PC-9 (cell line): ENCODE measurements at regions not wholly inside any gene's neighbourhood (a gene's known extent, or its start where the extent isn't known, plus 50 kb on each side); places are given as distances from the start of the nearest gene placed in this dataset.

Experiments
- CTCF ChIP-seq: fragments of 200-600 bp; sonication (generic); conservative IDR thresholded peaks from 2 replicates; pipeline ENCODE4 v1.6.1; 2017; ENCODE audit warnings: mixed run types, antibody characterized with exemption, mild to moderate bottlenecking, moderate library complexity
- EZH2 ChIP-seq: fragments of 200-600 bp; sonication (generic); IDR thresholded peaks from 2 replicates; pipeline ENCODE4 v1.8.0; 2017; ENCODE audit warnings: antibody characterized with exemption, low read depth

DNA sequence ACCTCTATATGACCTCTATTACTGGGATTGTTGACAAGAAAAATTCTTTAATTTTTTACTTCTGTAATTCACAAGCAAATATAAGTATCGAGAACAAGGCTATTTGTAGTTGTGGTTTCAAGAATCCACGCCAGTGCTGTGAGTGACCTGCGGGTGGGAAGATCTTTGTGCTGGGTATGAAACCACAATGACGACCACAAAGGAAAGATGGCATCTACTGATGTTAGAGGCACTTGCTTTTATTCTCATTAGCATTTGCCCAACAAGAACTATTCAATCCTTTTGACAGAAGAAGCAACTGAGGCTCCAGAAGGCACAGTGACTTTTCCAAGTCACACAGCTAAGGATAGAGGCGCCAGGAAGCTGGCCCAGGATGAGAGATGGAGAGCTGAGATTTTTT, 1054.9 kb downstream of the TBC1D22A start:
- no peak for TF ChIP-seq CTCF
- no peak for TF ChIP-seq EZH2
